ENCODE measurements at regions not wholly inside any gene's neighbourhood (a gene's known extent, or its start where the extent isn't known, plus 50 kb on each side); places are given as distances from the start of the nearest gene placed in this dataset.
"Not testable (repeated sequence)": the region's sequence is repeated elsewhere in the genome, so short reads cannot be mapped to it uniquely, and the experiment has no call there.

DNA sequence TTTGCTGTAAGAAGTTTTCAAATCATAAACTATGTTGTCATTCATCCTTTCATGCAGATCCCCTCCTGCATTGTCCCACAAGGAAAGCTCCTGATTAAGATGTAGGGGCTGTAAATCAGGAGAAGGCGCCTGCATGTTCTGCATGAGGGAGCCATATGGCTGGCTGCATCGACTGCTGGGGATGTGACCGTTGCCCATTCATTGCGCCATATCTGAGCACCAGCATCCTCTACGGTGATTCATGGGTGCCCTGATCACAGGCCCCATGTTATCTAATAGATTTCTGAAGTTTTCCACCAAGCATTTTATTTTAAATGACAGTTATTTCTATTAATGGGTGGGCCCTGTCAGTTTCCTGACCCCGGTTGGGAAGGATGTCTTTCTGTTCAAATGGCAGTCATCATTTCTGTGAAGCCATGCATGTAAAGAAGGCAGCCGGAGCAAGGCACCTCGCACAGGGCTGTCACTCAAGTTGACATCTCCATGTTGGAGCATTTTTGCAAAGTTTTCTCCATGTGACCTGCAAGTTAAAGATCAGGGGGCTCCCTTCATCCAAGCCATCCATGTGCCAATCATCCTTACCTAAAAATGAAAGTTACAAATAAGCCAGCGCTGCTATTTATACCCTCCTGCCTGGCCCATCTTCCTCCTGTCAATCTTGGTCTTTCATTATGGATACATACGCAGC, 128.8 kb downstream of the TEX36 start:
- DNase-seq (ENCODE audit: low read depth), result no peak

GRCh38 chr10:125553091-125553490, 129.9 kb downstream of the TEX36 start:
- no peak for DNase-seq (ENCODE audit: low read depth)

DNA sequence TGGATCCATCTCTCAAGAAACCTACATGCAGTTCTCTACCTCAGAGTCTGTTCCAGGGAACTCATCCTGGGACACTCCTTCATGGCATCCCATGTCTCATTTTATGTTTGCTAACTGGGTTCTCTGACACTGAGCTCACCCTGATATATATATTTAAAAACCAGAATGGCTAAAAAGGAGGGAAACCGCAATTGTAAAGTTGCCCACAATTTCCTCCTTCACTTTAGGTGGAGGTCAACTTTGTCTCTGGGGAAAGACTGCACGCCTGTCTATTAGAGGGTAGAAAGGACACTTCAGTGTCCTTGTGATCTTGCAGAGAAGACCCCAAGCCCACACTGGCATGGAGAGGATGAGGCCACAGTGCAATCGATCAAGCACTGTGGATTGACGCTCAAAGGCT, 131.7 kb downstream of the TEX36 start:
- DNase-seq (ENCODE audit: low read depth), result no peak

- no peak for DNase-seq (ENCODE audit: low read depth)
Observed at GRCh38 chr10:125550362-125550761, 132.6 kb downstream of the TEX36 start.

GRCh38 chr10:125549653-125550052, 133.3 kb downstream of the TEX36 start:
- DNase-seq (ENCODE audit: low read depth), result no peak

GRCh38 chr10:125548878-125549277, 134.1 kb downstream of the TEX36 start:
- no peak for DNase-seq (ENCODE audit: low read depth)

GRCh38 chr10:125548356-125548755, 134.6 kb downstream of the TEX36 start:
- no peak for DNase-seq (ENCODE audit: low read depth)

DNA sequence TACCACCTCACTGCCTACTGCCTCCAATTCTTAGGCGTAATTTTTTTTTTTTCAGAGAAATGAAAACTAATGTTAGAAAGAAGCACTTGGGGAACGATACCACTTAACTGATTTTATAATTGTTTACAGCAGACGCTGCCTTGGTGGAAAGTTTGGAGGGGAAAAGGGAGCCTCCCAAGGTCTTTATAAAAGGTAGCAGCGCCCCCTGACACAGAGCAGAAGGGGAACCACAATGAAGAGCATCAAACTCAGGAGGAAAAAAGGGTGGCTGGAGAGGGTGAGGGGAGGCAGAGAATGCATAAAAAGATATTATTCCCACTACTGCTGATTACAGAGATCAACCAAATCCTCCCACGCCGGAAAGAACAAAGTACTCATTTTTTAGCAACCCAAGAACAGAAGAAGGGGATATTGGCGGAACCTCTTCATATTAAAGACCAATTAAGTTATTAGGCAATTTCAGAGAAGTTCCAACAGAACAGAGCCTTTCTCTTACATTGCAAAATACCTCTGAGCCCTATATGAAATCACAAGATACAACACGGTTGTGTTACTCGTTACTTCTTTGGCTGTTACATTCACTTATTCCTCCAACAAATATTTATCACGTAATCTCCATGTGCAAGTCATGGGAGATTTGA, 135.8 kb downstream of the TEX36 start:
- DNase-seq (ENCODE audit: low read depth), result no peak

DNA sequence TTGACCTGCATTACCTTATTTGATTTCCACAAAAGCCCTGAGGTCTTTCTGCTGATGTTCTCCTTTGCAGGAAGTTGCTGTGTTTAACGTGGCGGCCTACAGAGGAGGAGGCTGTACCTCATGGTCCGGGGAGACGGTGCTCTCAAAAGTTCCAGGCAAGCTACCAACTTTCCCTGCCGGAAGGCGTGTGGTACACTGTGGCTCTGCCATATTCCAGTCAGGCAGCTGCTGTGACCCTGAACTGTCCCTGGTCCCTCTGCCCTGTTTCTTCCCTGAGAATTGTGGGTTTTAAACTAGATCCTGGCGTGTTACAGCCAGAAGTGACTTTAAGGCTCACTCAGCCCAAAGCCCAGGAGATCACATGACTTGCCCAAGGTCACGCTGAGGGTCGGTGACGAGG, 139.2 kb downstream of the TEX36 start:
- DNase-seq (ENCODE audit: low read depth), result no peak

DNA sequence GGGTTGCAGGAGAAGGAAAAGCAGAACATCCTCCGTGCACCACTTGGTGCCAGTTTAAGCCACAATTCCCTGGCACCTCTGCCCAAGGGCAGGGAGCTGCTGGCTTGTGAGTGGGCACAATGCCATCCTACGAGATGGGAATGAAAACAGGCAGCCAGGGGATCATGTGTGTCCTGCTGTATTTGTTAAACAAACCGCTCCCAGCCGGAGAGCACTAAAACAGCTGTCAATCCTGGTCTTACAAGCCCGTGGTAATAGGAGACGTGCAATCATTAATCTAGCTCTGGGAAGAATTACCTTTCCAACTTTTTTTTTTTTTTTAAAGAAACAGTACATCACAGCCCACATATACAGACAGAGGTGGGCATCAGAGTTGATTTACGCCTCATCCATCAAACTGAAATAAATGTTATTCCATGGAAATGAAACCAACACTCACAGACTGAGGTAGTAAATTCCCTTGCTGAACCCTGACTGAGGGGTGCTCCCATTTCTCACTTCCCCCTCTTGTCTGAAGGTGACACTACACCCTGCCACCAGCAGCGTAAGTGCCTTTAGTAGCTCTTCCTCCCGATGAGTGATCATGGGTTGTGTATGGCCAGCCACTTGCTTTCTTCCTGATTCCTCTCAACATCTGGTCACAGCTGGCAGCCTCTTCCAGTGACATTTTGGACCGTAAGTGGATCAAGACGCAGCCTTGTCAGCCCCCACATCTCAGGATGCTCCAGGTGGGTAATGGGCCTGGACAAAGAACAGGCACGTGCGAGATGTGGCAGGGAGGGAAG, 143.8 kb downstream of the TEX36 start:
- no peak for DNase-seq (ENCODE audit: low read depth)

DNA sequence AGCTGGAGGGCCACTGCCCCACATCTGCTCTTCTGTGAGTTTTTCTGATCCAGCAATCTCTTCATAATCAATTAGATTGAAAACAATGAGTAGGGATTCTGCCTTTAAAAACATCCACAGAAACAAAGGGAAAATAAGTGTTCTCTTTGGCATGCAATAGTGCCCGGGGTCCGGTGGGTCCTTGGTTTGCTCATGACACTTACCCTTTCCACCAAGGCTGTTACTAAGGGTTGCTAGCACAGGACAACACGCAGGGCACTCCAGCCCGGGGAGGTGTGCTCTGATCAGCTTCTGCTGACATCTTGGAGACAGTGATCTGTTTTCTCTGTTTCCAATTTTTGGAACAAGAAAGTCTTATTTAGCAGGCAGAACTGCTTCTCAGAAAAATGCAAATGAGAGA, 146.7 kb downstream of the TEX36 start:
- no peak for DNase-seq (ENCODE audit: low read depth)

GRCh38 chr10:125535559-125535958, 147.4 kb downstream of the TEX36 start:
- DNase-seq (ENCODE audit: low read depth), result no peak

DNA sequence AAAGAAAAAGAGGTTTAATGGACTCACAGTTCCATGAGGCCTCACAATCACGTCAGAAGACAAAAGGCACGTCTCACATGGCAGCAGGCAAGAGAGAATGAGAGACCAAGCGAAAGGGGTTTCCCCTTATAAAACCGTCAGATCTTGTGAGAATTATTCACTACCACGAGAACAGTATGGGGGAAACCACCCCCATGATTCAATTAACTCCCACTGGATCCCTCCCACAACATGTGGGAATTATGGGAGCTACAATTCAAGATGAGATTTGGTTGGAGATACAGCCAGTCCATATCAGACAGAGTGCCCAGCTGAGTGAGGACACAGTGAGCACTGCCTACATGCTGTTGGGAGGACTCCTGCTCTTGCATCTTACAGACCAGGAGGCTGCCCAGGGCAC, 148.4 kb downstream of the TEX36 start:
- DNase-seq (ENCODE audit: low read depth), result no peak

DNA sequence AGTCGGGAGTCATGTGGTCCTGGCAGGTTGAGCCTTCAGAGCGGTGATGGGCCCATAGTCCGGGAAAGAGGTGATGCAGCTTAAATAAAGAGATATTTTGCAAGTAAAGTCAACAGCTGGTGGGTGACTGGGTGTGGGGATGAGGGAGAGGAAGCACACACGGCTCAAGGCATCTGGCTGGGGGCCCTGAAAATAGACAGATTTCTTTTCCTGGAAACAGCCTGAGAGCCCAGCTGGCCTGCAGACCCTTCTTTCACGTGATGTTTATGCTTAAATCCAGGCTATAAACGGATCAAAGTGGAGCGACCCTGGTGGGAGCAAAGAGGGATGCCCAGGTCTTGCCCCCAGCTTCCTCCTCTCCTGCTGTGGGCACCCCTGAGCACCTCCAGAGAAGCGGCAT, 149.1 kb downstream of the TEX36 start:
- no peak for DNase-seq (ENCODE audit: low read depth)

GRCh38 chr10:125531465-125531864, 151.5 kb downstream of the TEX36 start:
- DNase-seq (ENCODE audit: low read depth), result no peak

DNA sequence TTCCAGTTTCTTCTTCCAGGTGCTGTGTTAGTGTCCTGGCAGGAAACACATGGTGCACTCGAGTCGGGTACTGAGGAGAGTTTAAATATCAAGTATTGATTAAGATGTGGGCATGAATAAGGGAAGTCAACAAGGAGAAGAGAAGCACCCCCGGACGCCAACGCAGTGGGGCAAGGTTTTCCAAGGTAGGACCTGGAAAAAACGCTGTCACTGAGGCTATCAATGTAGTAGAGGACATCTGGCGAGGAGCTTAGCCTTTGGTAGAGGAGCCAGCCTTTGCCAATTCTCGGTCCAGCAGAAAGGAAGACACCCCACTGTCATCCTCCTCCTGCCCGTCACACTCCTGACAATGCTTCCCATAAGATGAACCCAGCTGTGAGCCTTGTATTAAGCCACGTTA, 159.6 kb downstream of the TEX36 start:
- no peak for DNase-seq (ENCODE audit: low read depth)

DNA sequence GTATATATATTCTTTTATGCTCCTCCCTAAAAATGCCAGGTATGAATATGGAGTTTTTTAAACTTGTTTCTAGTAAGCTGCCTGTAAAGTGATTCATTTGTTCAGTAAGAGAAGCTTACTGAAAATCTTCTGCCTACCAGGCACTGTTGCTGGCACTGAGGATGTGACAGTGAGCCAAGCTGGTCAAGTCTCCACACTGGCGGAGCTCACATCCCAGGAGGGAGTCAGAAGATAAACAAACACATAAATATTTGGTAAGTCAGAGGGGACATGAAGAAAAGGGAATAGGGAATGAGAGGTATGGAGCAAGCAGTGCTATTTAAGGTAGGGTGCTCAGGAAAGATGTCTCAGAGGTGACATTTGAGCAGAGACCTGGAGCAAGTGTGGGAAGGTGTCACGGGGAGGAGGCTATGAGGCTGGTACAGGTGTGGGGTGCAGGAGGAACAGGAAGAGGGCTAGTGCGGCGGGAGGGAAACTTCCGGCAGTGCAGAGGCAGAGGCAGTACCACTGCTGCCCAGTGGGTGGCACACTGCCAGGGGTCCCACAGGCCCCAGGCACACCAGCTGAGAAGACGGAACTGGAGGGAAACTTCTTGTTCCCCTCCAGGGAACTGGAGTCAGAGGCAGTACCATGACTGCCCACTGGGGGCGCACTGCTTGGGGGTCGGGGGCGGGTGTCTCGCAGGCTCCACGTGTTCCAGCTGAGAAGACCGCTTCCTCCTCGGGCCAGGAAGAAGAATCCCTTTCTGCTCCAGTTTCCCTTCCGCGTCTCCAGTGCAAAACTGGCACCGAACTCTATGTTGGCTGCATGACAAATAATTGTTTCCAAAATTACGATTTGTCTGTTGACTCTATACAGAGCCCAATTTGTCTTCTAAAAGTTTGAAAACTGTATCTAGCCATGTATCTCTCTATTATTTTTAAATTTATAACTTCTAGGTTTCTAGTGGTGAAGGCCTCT, 161.0 kb downstream of the TEX36 start:
- DNase-seq (ENCODE audit: low read depth), result no peak

- DNase-seq (ENCODE audit: low read depth), result no peak
Observed at GRCh38 chr10:125520968-125521367, 162.0 kb downstream of the TEX36 start.

GRCh38 chr10:125518397-125518796, 164.6 kb downstream of the TEX36 start:
- not testable (repeated sequence) for DNase-seq (ENCODE audit: low read depth)

- DNase-seq (ENCODE audit: low read depth), result no peak
Observed at GRCh38 chr10:125515571-125515970, 167.4 kb downstream of the TEX36 start.

DNA sequence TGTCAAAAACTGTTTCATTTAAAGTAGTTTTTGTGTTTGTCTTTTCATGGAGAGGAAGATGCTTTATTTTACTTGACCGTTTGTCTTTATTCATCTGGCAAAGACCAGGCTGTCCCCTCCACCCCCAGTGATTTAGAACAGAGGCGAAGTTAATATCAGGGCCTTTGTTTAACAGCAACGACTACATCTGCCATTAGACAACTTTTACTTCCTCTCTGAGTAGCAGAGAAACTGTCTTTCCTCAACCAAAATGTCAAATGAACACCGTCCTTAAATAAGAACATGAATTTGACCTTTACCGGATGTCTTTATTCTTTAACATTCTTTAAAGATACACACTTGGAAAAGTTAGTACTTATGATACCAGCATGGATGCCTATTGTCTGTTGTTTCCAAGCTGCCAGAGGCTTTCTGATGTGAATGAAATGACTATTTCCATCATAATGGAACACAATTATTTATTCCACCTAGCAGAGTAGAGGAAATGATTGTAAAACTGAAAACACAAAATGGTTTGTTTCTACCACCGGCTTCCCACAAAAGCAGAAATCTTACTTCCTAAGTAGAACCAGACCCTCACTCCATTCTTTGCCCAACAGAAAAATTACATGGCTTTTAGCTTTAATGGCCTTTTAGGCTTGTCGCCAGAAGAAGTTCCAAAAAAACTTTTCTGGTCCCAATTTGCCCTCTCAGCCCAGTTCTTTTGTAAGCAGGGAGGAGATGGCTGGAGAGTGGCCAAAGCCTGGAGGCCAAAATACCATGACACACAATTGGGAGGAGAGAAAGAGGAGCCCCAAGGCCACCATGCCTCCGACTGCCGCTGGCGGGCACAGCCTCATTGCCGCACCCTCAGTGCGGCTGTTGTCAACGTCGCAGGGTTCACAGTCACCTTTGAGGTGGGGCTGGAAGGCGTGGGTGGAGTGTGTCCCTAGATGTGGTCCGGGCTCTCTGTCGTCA, 168.5 kb downstream of the TEX36 start:
- DNase-seq (ENCODE audit: low read depth), result peak; percentile 34
